ENCODE measurements at regions not wholly inside any gene's neighbourhood (a gene's known extent, or its start where the extent isn't known, plus 50 kb on each side); places are given as distances from the start of the nearest gene placed in this dataset.
A peak's percentile ranks its signal among the peaks of the same experiment; 100 is the strongest.

DNA sequence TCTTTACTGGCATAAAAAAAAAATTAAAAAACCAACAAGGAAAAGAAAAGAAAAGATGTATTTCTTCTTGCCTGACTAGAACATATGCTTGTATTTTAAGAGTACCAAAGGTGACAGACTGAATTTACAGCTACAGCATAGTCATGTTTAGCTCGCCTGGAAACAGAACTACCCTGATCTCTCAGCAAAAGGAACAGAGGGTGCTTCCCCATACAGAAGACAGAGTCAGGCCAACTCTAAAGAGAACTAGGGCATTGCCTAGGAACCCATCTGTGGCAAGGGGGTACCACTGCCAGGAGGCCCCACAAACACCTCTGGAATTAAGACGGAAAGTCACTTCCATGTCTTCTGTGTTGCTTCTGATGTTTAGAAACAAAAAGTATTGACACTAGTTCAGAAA is 252.1 kb upstream of the STARD13 start:
- Histone ChIP-seq H3K4me2 (ENCODE audit: low read length) (no peak overlapping the region), H3K9ac (ENCODE audit: low read length) (no peak overlapping the region), H3K9me2 (ENCODE audit: insufficient read depth, low read length) (no peaks in the 10 kb centered on the region), H3K9me3 (ENCODE audit: low read length) (no peaks in the 10 kb centered on the region), H4K20me1 (ENCODE audit: insufficient read depth) (no peaks in the 10 kb centered on the region), H3K79me2 (replicated peaks; ENCODE audit: insufficient read depth, low read length) (no peaks in the 10 kb centered on the region), H2AFZ (ENCODE audit: low read depth, low read length) (no peak overlapping the region), H3K36me3 (ENCODE audit: insufficient read depth, low read length) (no peaks in the 10 kb centered on the region), H3F3A (ENCODE audit: insufficient read depth, low read length, poor library complexity, severe bottlenecking) (peaks cover 4% of the 10 kb centered on the region), H3K4me3 (ENCODE audit: low read length) (no peak overlapping the region), H3K27ac (ENCODE audit: low read length) (no peak overlapping the region), H3K27me3 (ENCODE audit: insufficient read depth, low read depth, low read length) (no peaks in the 10 kb centered on the region)
- no peak for TF ChIP-seq POLR2AphosphoS5 (IDR thresholded peaks at IDR 0.05)
- TF ChIP-seq EP300 (conservative IDR thresholded peaks at IDR 0.05; ENCODE audit: poor library complexity, severe bottlenecking): no peak
- TF ChIP-seq, protein P1, sequence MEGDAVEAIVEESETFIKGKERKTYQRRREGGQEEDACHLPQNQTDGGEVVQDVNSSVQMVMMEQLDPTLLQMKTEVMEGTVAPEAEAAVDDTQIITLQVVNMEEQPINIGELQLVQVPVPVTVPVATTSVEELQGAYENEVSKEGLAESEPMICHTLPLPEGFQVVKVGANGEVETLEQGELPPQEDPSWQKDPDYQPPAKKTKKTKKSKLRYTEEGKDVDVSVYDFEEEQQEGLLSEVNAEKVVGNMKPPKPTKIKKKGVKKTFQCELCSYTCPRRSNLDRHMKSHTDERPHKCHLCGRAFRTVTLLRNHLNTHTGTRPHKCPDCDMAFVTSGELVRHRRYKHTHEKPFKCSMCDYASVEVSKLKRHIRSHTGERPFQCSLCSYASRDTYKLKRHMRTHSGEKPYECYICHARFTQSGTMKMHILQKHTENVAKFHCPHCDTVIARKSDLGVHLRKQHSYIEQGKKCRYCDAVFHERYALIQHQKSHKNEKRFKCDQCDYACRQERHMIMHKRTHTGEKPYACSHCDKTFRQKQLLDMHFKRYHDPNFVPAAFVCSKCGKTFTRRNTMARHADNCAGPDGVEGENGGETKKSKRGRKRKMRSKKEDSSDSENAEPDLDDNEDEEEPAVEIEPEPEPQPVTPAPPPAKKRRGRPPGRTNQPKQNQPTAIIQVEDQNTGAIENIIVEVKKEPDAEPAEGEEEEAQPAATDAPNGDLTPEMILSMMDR (IDR thresholded peaks at IDR 0.05; ENCODE audit: poor library complexity, severe bottlenecking): no peak
- TF ChIP-seq RAD21 (conservative IDR thresholded peaks at IDR 0.05): no peak
- TF ChIP-seq TAF1 (IDR thresholded peaks at IDR 0.05; ENCODE audit: low read depth): no peak
- TF ChIP-seq, protein P2, sequence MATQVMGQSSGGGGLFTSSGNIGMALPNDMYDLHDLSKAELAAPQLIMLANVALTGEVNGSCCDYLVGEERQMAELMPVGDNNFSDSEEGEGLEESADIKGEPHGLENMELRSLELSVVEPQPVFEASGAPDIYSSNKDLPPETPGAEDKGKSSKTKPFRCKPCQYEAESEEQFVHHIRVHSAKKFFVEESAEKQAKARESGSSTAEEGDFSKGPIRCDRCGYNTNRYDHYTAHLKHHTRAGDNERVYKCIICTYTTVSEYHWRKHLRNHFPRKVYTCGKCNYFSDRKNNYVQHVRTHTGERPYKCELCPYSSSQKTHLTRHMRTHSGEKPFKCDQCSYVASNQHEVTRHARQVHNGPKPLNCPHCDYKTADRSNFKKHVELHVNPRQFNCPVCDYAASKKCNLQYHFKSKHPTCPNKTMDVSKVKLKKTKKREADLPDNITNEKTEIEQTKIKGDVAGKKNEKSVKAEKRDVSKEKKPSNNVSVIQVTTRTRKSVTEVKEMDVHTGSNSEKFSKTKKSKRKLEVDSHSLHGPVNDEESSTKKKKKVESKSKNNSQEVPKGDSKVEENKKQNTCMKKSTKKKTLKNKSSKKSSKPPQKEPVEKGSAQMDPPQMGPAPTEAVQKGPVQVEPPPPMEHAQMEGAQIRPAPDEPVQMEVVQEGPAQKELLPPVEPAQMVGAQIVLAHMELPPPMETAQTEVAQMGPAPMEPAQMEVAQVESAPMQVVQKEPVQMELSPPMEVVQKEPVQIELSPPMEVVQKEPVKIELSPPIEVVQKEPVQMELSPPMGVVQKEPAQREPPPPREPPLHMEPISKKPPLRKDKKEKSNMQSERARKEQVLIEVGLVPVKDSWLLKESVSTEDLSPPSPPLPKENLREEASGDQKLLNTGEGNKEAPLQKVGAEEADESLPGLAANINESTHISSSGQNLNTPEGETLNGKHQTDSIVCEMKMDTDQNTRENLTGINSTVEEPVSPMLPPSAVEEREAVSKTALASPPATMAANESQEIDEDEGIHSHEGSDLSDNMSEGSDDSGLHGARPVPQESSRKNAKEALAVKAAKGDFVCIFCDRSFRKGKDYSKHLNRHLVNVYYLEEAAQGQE (IDR thresholded peaks at IDR 0.05; ENCODE audit: borderline replicate concordance): no peak
- no peak for TF ChIP-seq SMC3 (conservative IDR thresholded peaks at IDR 0.05; ENCODE audit: poor library complexity)
- no peak for TF ChIP-seq MXI1 (conservative IDR thresholded peaks at IDR 0.05; ENCODE audit: poor library complexity, severe bottlenecking)
- TF ChIP-seq EZH2 (IDR thresholded peaks at IDR 0.05; ENCODE audit: borderline replicate concordance, insufficient read depth, low read length, poor library complexity, severe bottlenecking): no peak

DNA sequence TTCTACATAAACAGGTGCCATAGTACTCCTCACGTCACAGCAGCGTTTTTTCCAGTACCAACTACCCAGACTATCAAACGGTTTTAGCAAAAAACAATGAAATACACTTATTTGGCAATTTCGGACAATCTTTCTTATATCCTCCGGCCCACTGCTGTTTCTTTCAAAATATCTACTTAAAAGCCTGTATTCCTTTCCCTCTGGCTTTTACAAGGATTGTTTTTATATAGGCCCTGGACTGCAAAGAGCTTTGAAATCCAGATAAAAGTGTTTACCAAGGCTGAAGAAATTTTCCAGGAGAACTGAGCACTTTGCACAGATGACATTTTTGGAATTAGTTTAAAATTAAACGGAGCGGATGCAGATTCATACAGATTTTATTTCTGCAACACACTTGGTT is 255.9 kb upstream of the STARD13 start:
- Histone ChIP-seq H3K4me3 (ENCODE audit: low read length) (peak overlapping the region; percentile 69), H3K36me3 (ENCODE audit: insufficient read depth, low read length) (no peaks in the 10 kb centered on the region), H3K9me3 (ENCODE audit: low read length) (no peaks in the 10 kb centered on the region), H3K27me3 (ENCODE audit: insufficient read depth, low read depth, low read length) (no peaks in the 10 kb centered on the region), H3K79me2 (replicated peaks; ENCODE audit: insufficient read depth, low read length) (no peaks in the 10 kb centered on the region), H3K9me2 (ENCODE audit: insufficient read depth, low read length) (no peaks in the 10 kb centered on the region), H4K20me1 (ENCODE audit: insufficient read depth) (no peaks in the 10 kb centered on the region), H3K9ac (ENCODE audit: low read length) (peak overlapping the region; percentile 76), H3K27ac (ENCODE audit: low read length) (peak overlapping the region; percentile 93), H3K4me2 (ENCODE audit: low read length) (peak overlapping the region; percentile 71), H3F3A (ENCODE audit: insufficient read depth, low read length, poor library complexity, severe bottlenecking) (peaks cover 10% of the 10 kb centered on the region), H2AFZ (ENCODE audit: low read depth, low read length) (peak overlapping the region; percentile 81)
- TF ChIP-seq EP300 (conservative IDR thresholded peaks at IDR 0.05; ENCODE audit: poor library complexity, severe bottlenecking) (no peak), SMC3 (conservative IDR thresholded peaks at IDR 0.05; ENCODE audit: poor library complexity) (no peak), TAF1 (IDR thresholded peaks at IDR 0.05; ENCODE audit: low read depth) (no peak), RAD21 (conservative IDR thresholded peaks at IDR 0.05) (no peak), EZH2 (IDR thresholded peaks at IDR 0.05; ENCODE audit: borderline replicate concordance, insufficient read depth, low read length, poor library complexity, severe bottlenecking) (no peak), POLR2AphosphoS5 (IDR thresholded peaks at IDR 0.05) (no peak), MXI1 (conservative IDR thresholded peaks at IDR 0.05; ENCODE audit: poor library complexity, severe bottlenecking) (no peak)
- TF ChIP-seq, protein P2 (IDR thresholded peaks at IDR 0.05; ENCODE audit: borderline replicate concordance): no peak
- TF ChIP-seq, protein P1 (IDR thresholded peaks at IDR 0.05; ENCODE audit: poor library complexity, severe bottlenecking): no peak
